OCI-LY3 (cell line): ENCODE measurements at regions not wholly inside any gene's neighbourhood (a gene's known extent, or its start where the extent isn't known, plus 50 kb on each side); places are given as distances from the start of the nearest gene placed in this dataset.

ENCODE experiments used
- CTCF ChIP-seq: fragments of 200-600, 300-600 bp; sonication (generic); IDR thresholded peaks from 2 replicates; pipeline ENCODE4 v1.5.1; 2014; ENCODE audit warnings: antibody characterized with exemption, low read length, low read depth
- EZH2phosphoT487 ChIP-seq: fragments of 200-600 bp; shearing (Covaris generic); IDR thresholded peaks from 2 replicates; pipeline ENCODE4 v1.6.1; 2018; ENCODE audit warnings: antibody characterized with exemption, mixed run types, low read depth

GRCh38 chr5:85225388-85225787 is 840.7 kb upstream of the EDIL3 start:
- TF ChIP-seq CTCF (no peak), EZH2phosphoT487 (no peak)
